ENCODE measurements at regions not wholly inside any gene's neighbourhood (a gene's known extent, or its start where the extent isn't known, plus 50 kb on each side); places are given as distances from the start of the nearest gene placed in this dataset.
"Not testable (repeated sequence)": the region's sequence is repeated elsewhere in the genome, so short reads cannot be mapped to it uniquely, and the experiment has no call there.

DNA sequence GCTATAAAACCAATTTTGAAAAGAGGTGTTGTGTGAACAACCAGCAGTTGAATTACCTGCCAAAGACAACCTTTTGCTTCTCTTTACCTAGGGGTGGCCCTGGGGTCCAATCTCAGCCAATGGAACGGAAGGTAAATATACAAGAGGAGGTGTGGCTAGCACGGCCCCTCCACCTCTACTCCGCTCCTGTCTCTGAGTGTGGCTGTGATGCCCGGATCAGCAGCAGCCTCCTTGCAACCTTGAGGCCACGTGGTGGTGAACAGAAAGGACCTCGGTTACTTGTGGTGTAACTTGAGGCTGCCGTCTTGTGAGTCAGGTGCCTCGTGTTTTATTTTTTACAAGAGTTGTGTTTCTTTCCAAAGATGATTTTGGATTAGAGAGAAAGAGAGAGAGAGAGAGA is 121.5 kb upstream of the PPP2R3B start:
- Histone ChIP-seq H2AFZ (ENCODE audit: low read depth, low read length) (no peak overlapping the region), H3K36me3 (ENCODE audit: insufficient read depth, low read length) (no peaks in the 10 kb centered on the region), H3K9me3 (ENCODE audit: insufficient read depth, low read length, severe bottlenecking) (no peaks in the 10 kb centered on the region), H3K27me3 (ENCODE audit: insufficient read depth, low read length, poor library complexity) (no peaks in the 10 kb centered on the region), H3K4me2 (ENCODE audit: insufficient read depth, low read length) (no peak overlapping the region), H3K4me3 (ENCODE audit: low read depth in 1 of 2, low read length in 2 of 2) (no peak overlapping the region), H3K27ac (ENCODE audit: low read length) (no peak overlapping the region), H4K20me1 (ENCODE audit: insufficient read depth, low read length) (no peaks in the 10 kb centered on the region), H3K9ac (ENCODE audit: low read depth, low read length) (no peak overlapping the region), H3K79me2 (ENCODE audit: insufficient read depth, low read length) (no peaks in the 10 kb centered on the region), H3K4me1 (ENCODE audit: insufficient read depth, low read length) (no peaks in the 10 kb centered on the region)
- no peak for DNase-seq
- no peak for TF ChIP-seq EZH2 (IDR thresholded peaks at IDR 0.05; ENCODE audit: borderline replicate concordance, low read depth, low read length, severe bottlenecking)
- TF ChIP-seq, protein P1, sequence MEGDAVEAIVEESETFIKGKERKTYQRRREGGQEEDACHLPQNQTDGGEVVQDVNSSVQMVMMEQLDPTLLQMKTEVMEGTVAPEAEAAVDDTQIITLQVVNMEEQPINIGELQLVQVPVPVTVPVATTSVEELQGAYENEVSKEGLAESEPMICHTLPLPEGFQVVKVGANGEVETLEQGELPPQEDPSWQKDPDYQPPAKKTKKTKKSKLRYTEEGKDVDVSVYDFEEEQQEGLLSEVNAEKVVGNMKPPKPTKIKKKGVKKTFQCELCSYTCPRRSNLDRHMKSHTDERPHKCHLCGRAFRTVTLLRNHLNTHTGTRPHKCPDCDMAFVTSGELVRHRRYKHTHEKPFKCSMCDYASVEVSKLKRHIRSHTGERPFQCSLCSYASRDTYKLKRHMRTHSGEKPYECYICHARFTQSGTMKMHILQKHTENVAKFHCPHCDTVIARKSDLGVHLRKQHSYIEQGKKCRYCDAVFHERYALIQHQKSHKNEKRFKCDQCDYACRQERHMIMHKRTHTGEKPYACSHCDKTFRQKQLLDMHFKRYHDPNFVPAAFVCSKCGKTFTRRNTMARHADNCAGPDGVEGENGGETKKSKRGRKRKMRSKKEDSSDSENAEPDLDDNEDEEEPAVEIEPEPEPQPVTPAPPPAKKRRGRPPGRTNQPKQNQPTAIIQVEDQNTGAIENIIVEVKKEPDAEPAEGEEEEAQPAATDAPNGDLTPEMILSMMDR (IDR thresholded peaks at IDR 0.05; ENCODE audit: borderline replicate concordance, extremely low read depth, low read length, poor library complexity, severe bottlenecking) = no peak
- ATAC-seq (ENCODE audit: insufficient read depth, low read depth) = no peak

DNA sequence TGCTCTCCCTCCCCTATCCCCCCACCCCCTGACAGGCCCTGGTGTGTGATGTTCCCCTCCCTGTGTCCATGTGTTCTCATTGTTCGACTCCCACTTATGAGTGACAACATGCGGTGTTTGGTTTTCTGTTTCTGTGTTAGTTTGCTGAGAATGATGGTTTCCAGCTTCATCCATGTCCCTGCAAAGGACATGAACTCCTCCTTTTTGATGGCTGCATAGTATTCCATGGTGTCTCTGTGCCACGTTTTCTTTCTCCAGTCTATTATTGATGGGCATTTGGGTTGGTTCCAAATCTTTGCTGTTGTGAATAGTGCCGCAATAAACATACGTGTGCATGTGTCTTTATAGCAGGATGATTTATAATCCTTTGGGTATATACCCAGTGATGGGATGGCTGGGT is 121.8 kb upstream of the SHOX start:
- DNase-seq; H4K20me1 ChIP-seq (ENCODE audit: insufficient read depth, low read length); ATAC-seq (ENCODE audit: insufficient read depth, low read depth); H3K9me3 ChIP-seq (ENCODE audit: insufficient read depth, low read length, severe bottlenecking); H2AFZ ChIP-seq (ENCODE audit: low read depth, low read length); H3K4me1 ChIP-seq (ENCODE audit: insufficient read depth, low read length); H3K9ac ChIP-seq (ENCODE audit: low read depth, low read length); H3K36me3 ChIP-seq (ENCODE audit: insufficient read depth, low read length); H3K27me3 ChIP-seq (ENCODE audit: insufficient read depth, low read length, poor library complexity); H3K27ac ChIP-seq (ENCODE audit: low read length); H3K79me2 ChIP-seq (ENCODE audit: insufficient read depth, low read length); H3K4me2 ChIP-seq (ENCODE audit: insufficient read depth, low read length); H3K4me3 ChIP-seq (ENCODE audit: low read depth in 1 of 2, low read length in 2 of 2): not testable (repeated sequence)

DNA sequence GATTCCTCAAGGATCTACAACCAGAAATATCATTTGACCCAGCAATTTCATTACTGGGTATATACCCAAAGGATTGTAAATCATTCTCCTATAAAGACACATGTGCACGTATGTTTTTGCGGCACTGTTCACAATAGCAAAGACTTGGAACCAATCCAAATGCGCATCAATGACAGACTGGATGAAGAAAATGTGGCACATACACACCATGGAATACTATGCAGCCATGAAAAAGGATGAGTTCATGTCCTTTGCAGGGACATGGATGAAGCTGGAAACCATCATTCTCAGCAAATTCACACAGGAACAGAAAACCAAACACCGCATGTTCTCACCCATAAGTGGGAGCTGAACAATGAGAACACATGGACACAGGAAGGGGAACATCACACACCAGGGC is 119.5 kb upstream of the SHOX start:
- not testable (repeated sequence) for H3K4me1 ChIP-seq (ENCODE audit: insufficient read depth, low read length)

DNA sequence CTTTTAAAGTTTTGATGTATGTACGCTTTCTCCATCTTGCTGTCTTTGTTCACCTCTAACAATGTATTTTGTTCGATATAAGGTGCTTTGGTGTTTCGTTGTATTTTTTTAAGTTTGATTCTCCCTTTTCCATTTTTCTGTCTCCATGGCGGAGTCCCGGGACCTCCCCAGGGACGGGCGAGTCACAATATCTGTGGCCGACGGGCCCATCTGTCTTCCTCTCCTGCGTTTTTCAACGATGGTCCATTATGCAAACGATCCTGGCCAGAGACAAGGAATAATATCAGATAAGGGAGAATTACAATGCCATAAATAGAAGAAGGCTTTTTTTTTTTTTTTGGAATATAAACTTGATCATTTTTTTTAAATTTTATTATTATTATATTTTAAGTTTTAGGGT is 112.3 kb upstream of the SHOX start:
- H3K4me3 ChIP-seq (ENCODE audit: low read depth in 1 of 2, low read length in 2 of 2) = no peak overlapping the region
- H3K27ac ChIP-seq (ENCODE audit: low read length) = no peak overlapping the region
- H3K36me3 ChIP-seq (ENCODE audit: insufficient read depth, low read length) = no peaks in the 10 kb centered on the region
- TF ChIP-seq, protein P1 (IDR thresholded peaks at IDR 0.05; ENCODE audit: borderline replicate concordance, extremely low read depth, low read length, poor library complexity, severe bottlenecking) = no peak
- no peak overlapping the region for H3K9ac ChIP-seq (ENCODE audit: low read depth, low read length)
- H3K9me3 ChIP-seq (ENCODE audit: insufficient read depth, low read length, severe bottlenecking) = no peaks in the 10 kb centered on the region
- H4K20me1 ChIP-seq (ENCODE audit: insufficient read depth, low read length) = no peaks in the 10 kb centered on the region
- H3K79me2 ChIP-seq (ENCODE audit: insufficient read depth, low read length) = no peaks in the 10 kb centered on the region
- ATAC-seq (ENCODE audit: insufficient read depth, low read depth) (no peak), DNase-seq (no peak)
- no peak overlapping the region for H3K4me2 ChIP-seq (ENCODE audit: insufficient read depth, low read length)
- no peaks in the 10 kb centered on the region for H3K4me1 ChIP-seq (ENCODE audit: insufficient read depth, low read length)
- H3K27me3 ChIP-seq (ENCODE audit: insufficient read depth, low read length, poor library complexity) = no peaks in the 10 kb centered on the region
- no peak overlapping the region for H2AFZ ChIP-seq (ENCODE audit: low read depth, low read length)

More for the DNA sequence above, 119.5 kb upstream of the SHOX start:
- H3K4me3 ChIP-seq (ENCODE audit: low read depth in 1 of 2, low read length in 2 of 2); H3K4me2 ChIP-seq (ENCODE audit: insufficient read depth, low read length); H3K36me3 ChIP-seq (ENCODE audit: insufficient read depth, low read length); H3K27me3 ChIP-seq (ENCODE audit: insufficient read depth, low read length, poor library complexity); H3K27ac ChIP-seq (ENCODE audit: low read length); H3K79me2 ChIP-seq (ENCODE audit: insufficient read depth, low read length); ATAC-seq (ENCODE audit: insufficient read depth, low read depth); H3K9ac ChIP-seq (ENCODE audit: low read depth, low read length); H2AFZ ChIP-seq (ENCODE audit: low read depth, low read length); H3K9me3 ChIP-seq (ENCODE audit: insufficient read depth, low read length, severe bottlenecking); H4K20me1 ChIP-seq (ENCODE audit: insufficient read depth, low read length); DNase-seq: not testable (repeated sequence)

DNA sequence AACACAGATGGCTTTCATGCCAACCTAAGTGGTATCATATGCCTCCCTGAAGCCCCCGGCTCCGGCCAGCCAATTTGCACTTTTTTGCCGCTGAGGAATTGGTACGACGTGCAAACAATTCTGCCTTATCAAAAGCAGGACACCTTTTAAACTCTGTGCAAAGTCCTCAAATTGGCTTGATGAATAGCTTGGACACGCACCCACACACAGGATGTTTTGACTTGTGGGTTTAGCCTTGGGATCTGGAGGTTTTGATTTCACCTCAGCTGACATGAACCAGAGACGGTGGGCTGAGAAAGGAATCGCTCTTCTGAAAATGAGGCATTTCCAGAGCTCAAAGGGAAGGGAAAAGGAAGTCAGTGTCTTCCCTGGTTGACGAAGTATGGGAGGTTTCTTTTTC is 110.8 kb upstream of the SHOX start:
- H2AFZ ChIP-seq (ENCODE audit: low read depth, low read length) = no peak overlapping the region
- H3K4me3 ChIP-seq (ENCODE audit: low read depth in 1 of 2, low read length in 2 of 2) = no peak overlapping the region
- no peaks in the 10 kb centered on the region for H3K27me3 ChIP-seq (ENCODE audit: insufficient read depth, low read length, poor library complexity)
- no peak overlapping the region for H3K27ac ChIP-seq (ENCODE audit: low read length)
- H3K9me3 ChIP-seq (ENCODE audit: insufficient read depth, low read length, severe bottlenecking) = no peaks in the 10 kb centered on the region
- no peaks in the 10 kb centered on the region for H3K79me2 ChIP-seq (ENCODE audit: insufficient read depth, low read length)
- no peaks in the 10 kb centered on the region for H4K20me1 ChIP-seq (ENCODE audit: insufficient read depth, low read length)
- DNase-seq = no peak
- H3K36me3 ChIP-seq (ENCODE audit: insufficient read depth, low read length) = no peaks in the 10 kb centered on the region
- H3K9ac ChIP-seq (ENCODE audit: low read depth, low read length) = no peak overlapping the region
- TF ChIP-seq EZH2 (IDR thresholded peaks at IDR 0.05; ENCODE audit: borderline replicate concordance, low read depth, low read length, severe bottlenecking) = no peak
- TF ChIP-seq, protein P1 (IDR thresholded peaks at IDR 0.05; ENCODE audit: borderline replicate concordance, extremely low read depth, low read length, poor library complexity, severe bottlenecking) = no peak
- H3K4me2 ChIP-seq (ENCODE audit: insufficient read depth, low read length) = no peak overlapping the region
- no peak for ATAC-seq (ENCODE audit: insufficient read depth, low read depth)
- H3K4me1 ChIP-seq (ENCODE audit: insufficient read depth, low read length) = no peaks in the 10 kb centered on the region
